DOHH2 (cell line): ENCODE measurements at regions not wholly inside any gene's neighbourhood (a gene's known extent, or its start where the extent isn't known, plus 50 kb on each side); places are given as distances from the start of the nearest gene placed in this dataset.

ENCODE experiments used
- H3F3A ChIP-seq: fragments of 200-600 bp; sonication (generic), shearing (Covaris generic); 2 replicates; pipeline ENCODE4 v1.6.0; 2016; ENCODE audit warnings: antibody characterized with exemption, mild to moderate bottlenecking; ENCODE audit not compliant: control insufficient read depth, insufficient read depth
- H3K27ac ChIP-seq: fragments of 200-600 bp; sonication (generic); 2 replicates; pipeline ENCODE4 v1.5.1; 2014; ENCODE audit warnings: low read depth, mild to moderate bottlenecking, low read length, moderate library complexity
- H3K27me3 ChIP-seq: fragments of 200-600 bp; sonication (generic); 2 replicates; pipeline ENCODE4 v1.6.1; 2014; ENCODE audit warnings: mild to moderate bottlenecking, low read length, mixed read lengths; ENCODE audit not compliant: control insufficient read depth
- H3K36me3 ChIP-seq: fragments of 200-600 bp; sonication (generic); 2 replicates; pipeline ENCODE4 v1.6.1; 2014; ENCODE audit warnings: mild to moderate bottlenecking, low read length, moderate library complexity, mixed read lengths; ENCODE audit not compliant: control insufficient read depth
- H3K4me1 ChIP-seq: fragments of 200-600 bp; sonication (generic); 2 replicates; pipeline ENCODE4 v1.6.1; 2014; ENCODE audit warnings: mild to moderate bottlenecking, low read length, mixed read lengths; ENCODE audit not compliant: control insufficient read depth
- H3K4me2 ChIP-seq: fragments of 200-600 bp; sonication (generic); 2 replicates; pipeline ENCODE4 v1.6.0; 2014; ENCODE audit warnings: mild to moderate bottlenecking, low read length, moderate library complexity
- H3K4me3 ChIP-seq: fragments of 200-600 bp; sonication (generic); 2 replicates; pipeline ENCODE4 v1.5.1; 2014; ENCODE audit warnings: mild to moderate bottlenecking, low read length, mixed read lengths
- H3K79me2 ChIP-seq: fragments of 200-600 bp; sonication (generic); 2 replicates; pipeline ENCODE4 v1.6.1; 2014; ENCODE audit warnings: mild to moderate bottlenecking, low read length, mixed read lengths; ENCODE audit not compliant: control insufficient read depth
- H3K9me2 ChIP-seq: fragments of 200-600 bp; sonication (generic); replicated peaks from 2 replicates; pipeline ENCODE4 v1.6.1; 2014; ENCODE audit warnings: mild to moderate bottlenecking, low read length, mixed read lengths; ENCODE audit not compliant: control insufficient read depth
- H3K9me3 ChIP-seq: fragments of 200-600 bp; sonication (generic); 2 replicates; pipeline ENCODE4 v1.6.1; 2014; ENCODE audit warnings: antibody characterized with exemption, low read length, mixed read lengths; ENCODE audit not compliant: control insufficient read depth, insufficient read depth
- H4K20me1 ChIP-seq: fragments of 200-600 bp; sonication (generic); 2 replicates; pipeline ENCODE4 v1.6.0; 2014; ENCODE audit warnings: low read depth, mild to moderate bottlenecking, antibody characterized with exemption, low read length, moderate library complexity; ENCODE audit not compliant: control insufficient read depth, insufficient read depth
- EZH2phosphoT487 ChIP-seq: fragments of 200-600 bp; sonication (generic); IDR thresholded peaks from 2 replicates; pipeline ENCODE4 v1.6.1; 2017; ENCODE audit warnings: borderline replicate concordance, mild to moderate bottlenecking, antibody characterized with exemption, low read length, moderate library complexity, mixed read lengths
- TF ChIP-seq, protein P1 (sequence below): fragments of 200-600 bp; sonication (generic); IDR thresholded peaks from one replicate; pipeline ENCODE4 v1.5.1; 2014; ENCODE audit warnings: antibody characterized with exemption, mild to moderate bottlenecking, low read depth, low read length; ENCODE audit not compliant: poor library complexity, severe bottlenecking

DNA sequence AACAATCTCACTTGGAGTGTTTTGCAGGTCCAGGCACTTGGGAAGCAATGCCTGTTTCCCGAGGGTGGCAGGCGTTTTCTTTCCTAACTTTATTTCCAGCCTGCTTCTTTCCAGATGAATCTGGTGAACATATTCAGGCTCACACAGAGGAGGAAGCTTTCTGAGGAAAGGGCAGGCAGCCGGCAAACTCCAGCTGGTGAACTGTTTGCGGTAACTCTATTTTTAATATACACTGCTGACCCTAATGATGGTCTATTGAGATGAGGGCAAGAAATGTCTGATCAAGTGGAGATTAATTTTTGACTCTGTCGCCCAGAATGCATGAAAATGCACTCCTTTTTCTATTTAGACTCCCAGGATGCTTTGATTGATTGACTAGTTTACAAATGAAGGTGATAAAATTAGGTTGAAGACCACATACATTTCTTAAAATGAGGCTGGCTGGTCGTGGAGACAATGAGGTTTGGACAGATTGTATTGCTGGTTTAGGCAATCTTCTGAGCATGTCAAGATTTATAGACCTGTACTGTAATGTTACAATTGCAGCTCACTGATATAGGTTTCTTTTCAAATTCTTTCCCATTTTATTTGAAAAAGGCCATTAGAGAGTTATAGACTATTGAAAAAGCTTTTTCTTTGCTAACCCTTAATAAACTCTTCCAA, 153.8 kb downstream of the ATG4C start:
- no peaks in the 10 kb centered on the region for H3F3A ChIP-seq
- H3K36me3 ChIP-seq: no peaks in the 10 kb centered on the region
- no peak overlapping the region for H3K4me2 ChIP-seq
- H3K4me1 ChIP-seq: no peaks in the 10 kb centered on the region
- H3K27me3 ChIP-seq: 0 out of 2 replicates have a peak, but pooled peaks cover 5% of the 10 kb centered on the region
- TF ChIP-seq, protein P1, sequence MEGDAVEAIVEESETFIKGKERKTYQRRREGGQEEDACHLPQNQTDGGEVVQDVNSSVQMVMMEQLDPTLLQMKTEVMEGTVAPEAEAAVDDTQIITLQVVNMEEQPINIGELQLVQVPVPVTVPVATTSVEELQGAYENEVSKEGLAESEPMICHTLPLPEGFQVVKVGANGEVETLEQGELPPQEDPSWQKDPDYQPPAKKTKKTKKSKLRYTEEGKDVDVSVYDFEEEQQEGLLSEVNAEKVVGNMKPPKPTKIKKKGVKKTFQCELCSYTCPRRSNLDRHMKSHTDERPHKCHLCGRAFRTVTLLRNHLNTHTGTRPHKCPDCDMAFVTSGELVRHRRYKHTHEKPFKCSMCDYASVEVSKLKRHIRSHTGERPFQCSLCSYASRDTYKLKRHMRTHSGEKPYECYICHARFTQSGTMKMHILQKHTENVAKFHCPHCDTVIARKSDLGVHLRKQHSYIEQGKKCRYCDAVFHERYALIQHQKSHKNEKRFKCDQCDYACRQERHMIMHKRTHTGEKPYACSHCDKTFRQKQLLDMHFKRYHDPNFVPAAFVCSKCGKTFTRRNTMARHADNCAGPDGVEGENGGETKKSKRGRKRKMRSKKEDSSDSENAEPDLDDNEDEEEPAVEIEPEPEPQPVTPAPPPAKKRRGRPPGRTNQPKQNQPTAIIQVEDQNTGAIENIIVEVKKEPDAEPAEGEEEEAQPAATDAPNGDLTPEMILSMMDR: no peak
- TF ChIP-seq EZH2phosphoT487: no peak
- no peak overlapping the region for H3K27ac ChIP-seq
- no peaks in the 10 kb centered on the region for H3K79me2 ChIP-seq
- H3K9me3 ChIP-seq: no peaks in the 10 kb centered on the region
- H3K4me3 ChIP-seq: no peak overlapping the region
- H4K20me1 ChIP-seq: no peaks in the 10 kb centered on the region
- no peaks in the 10 kb centered on the region for H3K9me2 ChIP-seq

DNA sequence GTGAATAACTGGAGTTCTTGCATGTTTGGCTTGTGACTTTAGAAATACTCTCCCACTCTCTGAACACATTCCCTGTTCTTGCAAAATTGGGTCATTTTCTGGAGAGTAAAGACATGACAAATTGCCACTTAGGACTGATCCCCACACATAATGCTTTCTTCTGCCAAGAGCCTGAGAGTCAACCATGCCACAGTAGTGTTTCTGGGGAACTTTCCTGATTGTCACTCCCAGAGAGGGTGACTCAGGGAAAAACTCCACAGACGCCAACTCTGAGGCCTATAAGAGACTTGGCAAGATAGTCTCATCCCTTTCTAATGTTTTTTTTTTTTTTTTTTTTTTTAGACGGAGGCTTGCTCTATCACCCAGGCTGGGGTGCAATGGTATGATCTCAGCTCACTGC, 157.8 kb downstream of the ATG4C start:
- Histone ChIP-seq H3K79me2 (no peaks in the 10 kb centered on the region), H3K4me3 (no peak overlapping the region), H3K9me2 (no peaks in the 10 kb centered on the region), H3K27me3 (peaks cover 6% of the 10 kb centered on the region; the same call in 1 of the 2 replicates), H3K27ac (no peak overlapping the region), H3F3A (no peaks in the 10 kb centered on the region), H3K4me2 (no peak overlapping the region), H3K4me1 (no peaks in the 10 kb centered on the region), H4K20me1 (no peaks in the 10 kb centered on the region), H3K36me3 (no peaks in the 10 kb centered on the region), H3K9me3 (no peaks in the 10 kb centered on the region)
- no peak for TF ChIP-seq EZH2phosphoT487
- TF ChIP-seq, protein P1: no peak

DNA sequence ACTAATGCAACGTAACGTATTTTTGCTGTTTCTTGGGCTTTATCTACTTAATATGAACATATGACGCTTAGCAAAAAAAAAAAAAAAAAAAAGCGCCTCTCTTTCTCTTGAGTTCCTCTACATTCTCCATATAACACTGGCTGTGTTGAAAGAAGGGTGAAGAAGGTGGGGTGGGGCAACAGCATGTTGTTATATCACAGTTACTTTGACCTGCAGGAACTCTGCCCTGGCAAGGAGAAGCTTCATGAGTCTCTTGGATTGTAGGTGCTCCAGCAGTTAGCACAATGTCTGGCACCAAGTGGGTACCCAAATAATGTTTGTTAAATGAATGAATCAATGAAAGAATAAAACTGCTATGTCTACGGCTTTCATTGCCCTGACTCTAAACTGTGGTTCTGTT, 162.6 kb downstream of the ATG4C start:
- H4K20me1 ChIP-seq: no peaks in the 10 kb centered on the region
- H3K79me2 ChIP-seq: no peaks in the 10 kb centered on the region
- no peaks in the 10 kb centered on the region for H3K4me1 ChIP-seq
- H3K9me3 ChIP-seq: no peaks in the 10 kb centered on the region
- H3K36me3 ChIP-seq: no peaks in the 10 kb centered on the region
- H3K27me3 ChIP-seq: peaks cover 8% of the 10 kb centered on the region
- H3K4me2 ChIP-seq: no peak overlapping the region
- H3K9me2 ChIP-seq: no peaks in the 10 kb centered on the region
- TF ChIP-seq, protein P1: no peak
- no peak for TF ChIP-seq EZH2phosphoT487
- H3F3A ChIP-seq: no peaks in the 10 kb centered on the region
- H3K27ac ChIP-seq: no peak overlapping the region
- H3K4me3 ChIP-seq: no peak overlapping the region
